Lower leg skin (tissue), 3 donors: ENCODE measurements at regions not wholly inside any gene's neighbourhood (a gene's known extent, or its start where the extent isn't known, plus 50 kb on each side); places are given as distances from the start of the nearest gene placed in this dataset.

Experiments
- CTCF ChIP-seq, 3 donors: fragments of 450-650 bp; IDR thresholded peaks; one replicate each; pipeline ENCODE4 v1.5.1; 2016; ENCODE audit warnings: antibody characterized with exemption in 3 of 3, mild to moderate bottlenecking in 3 of 3, moderate library complexity in 2 of 3
- POLR2A ChIP-seq, 2 donors: fragments of 450-650 bp; IDR thresholded peaks; one replicate each; pipeline ENCODE4 v1.6.1; 2016 to 2017; ENCODE audit warnings: antibody characterized with exemption in 2 of 2, mild to moderate bottlenecking in 1 of 2, moderate library complexity in 1 of 2

DNA sequence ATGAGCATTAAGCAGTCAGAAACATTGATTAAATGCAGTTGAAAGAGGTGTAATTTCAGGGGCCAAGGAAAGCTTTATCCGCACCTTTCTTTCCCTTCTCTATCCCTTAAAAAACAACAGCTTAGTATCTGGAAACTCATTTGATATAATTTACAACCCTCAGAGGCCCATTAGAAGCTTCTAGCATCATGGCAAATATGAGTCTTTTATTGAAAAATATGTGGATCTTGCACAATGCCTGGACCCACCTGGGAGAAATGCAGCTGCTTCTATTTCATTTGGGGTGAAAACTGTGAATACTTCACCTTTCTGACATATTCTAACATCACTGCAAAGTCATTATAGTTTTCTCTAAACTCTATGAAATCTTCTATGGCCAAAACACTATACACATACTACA lies 492.2 kb upstream of the PSMD7 start:
- TF ChIP-seq CTCF (IDR thresholded peaks at IDR 0.05) (no peak), POLR2A (IDR thresholded peaks at IDR 0.05) (no peak)
